Tibial nerve (tissue), 4 donors: ENCODE measurements at regions not wholly inside any gene's neighbourhood (a gene's known extent, or its start where the extent isn't known, plus 50 kb on each side); places are given as distances from the start of the nearest gene placed in this dataset.

Source experiments
- EP300 ChIP-seq, 2 donors: sonication (generic); formaldehyde crosslinking; IDR thresholded peaks; one replicate each; pipeline ENCODE4 v1.6.1; 2017; ENCODE audit warnings: antibody characterized with exemption in 2 of 2, mild to moderate bottlenecking in 1 of 2
- POLR2A ChIP-seq, 2 donors: fragments of 450-650 bp; IDR thresholded peaks; one replicate each; pipeline ENCODE4 v1.6.1; 2017; ENCODE audit warnings: antibody characterized with exemption in 2 of 2, mild to moderate bottlenecking in 2 of 2, moderate library complexity in 2 of 2
- TF ChIP-seq, protein P1 (sequence below), 5 experiments: fragments of 200-600 bp in 3 of 5; fragments of 450-650 bp in 2 of 5; sonication (generic) in 3 of 5; IDR thresholded peaks; one replicate each; pipeline ENCODE4 v1.5.1; 2016 to 2019; ENCODE audit warnings: antibody characterized with exemption in 5 of 5, mild to moderate bottlenecking in 3 of 5, moderate library complexity in 2 of 5

DNA sequence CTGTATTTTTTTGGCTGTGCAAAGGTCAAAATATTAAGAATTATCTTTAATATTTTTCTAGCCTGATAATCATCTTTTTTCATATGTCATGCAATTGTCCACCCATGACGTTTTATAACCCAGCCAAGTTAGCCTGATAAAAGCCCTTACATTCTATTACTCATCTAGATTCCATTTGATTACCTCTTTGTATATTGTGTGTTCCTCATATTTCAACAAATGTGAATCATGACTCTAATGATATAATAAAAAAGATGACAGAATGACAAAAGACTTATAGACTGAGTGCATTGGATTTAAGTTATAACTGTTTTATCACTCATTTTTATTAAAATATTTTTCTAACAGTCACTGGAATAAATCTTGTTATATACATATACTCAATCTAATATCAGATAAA lies 1560.0 kb upstream of the LRRTM3 start:
- TF ChIP-seq POLR2A (IDR thresholded peaks at IDR 0.05) = no peak
- TF ChIP-seq, protein P1, sequence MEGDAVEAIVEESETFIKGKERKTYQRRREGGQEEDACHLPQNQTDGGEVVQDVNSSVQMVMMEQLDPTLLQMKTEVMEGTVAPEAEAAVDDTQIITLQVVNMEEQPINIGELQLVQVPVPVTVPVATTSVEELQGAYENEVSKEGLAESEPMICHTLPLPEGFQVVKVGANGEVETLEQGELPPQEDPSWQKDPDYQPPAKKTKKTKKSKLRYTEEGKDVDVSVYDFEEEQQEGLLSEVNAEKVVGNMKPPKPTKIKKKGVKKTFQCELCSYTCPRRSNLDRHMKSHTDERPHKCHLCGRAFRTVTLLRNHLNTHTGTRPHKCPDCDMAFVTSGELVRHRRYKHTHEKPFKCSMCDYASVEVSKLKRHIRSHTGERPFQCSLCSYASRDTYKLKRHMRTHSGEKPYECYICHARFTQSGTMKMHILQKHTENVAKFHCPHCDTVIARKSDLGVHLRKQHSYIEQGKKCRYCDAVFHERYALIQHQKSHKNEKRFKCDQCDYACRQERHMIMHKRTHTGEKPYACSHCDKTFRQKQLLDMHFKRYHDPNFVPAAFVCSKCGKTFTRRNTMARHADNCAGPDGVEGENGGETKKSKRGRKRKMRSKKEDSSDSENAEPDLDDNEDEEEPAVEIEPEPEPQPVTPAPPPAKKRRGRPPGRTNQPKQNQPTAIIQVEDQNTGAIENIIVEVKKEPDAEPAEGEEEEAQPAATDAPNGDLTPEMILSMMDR (IDR thresholded peaks at IDR 0.05) = no peak
- TF ChIP-seq EP300 (IDR thresholded peaks at IDR 0.05) = no peak
